Spleen (tissue), 7 donors: ENCODE measurements at regions not wholly inside any gene's neighbourhood (a gene's known extent, or its start where the extent isn't known, plus 50 kb on each side); places are given as distances from the start of the nearest gene placed in this dataset.
"Not testable (repeated sequence)": the region's sequence is repeated elsewhere in the genome, so short reads cannot be mapped to it uniquely, and the experiment has no call there.

Source experiments
- CTCF ChIP-seq, 11 experiments: fragments of 200-600 bp in 7 of 11; fragments of 450-650 bp in 4 of 11; sonication (generic) in 4 of 11; IDR thresholded peaks in 8 of 11; conservative IDR thresholded peaks in 3 of 11; 1 replicate in 7 of 11; 2 replicates in 4 of 11; pipeline versions ENCODE4 v1.4.0 to v1.8.0; 2016 to 2021; ENCODE audit warnings: antibody characterized with exemption in 11 of 11, inconsistent platforms in 4 of 11, mild to moderate bottlenecking in 1 of 11
- POLR2A ChIP-seq, 3 donors: fragments of 450-650 bp; IDR thresholded peaks; one replicate each; pipeline ENCODE4 v1.5.1; 2017; ENCODE audit warnings: antibody characterized with exemption in 3 of 3, mild to moderate bottlenecking in 1 of 3
- POLR2AphosphoS5 ChIP-seq, 3 donors: sonication (generic); formaldehyde crosslinking; IDR thresholded peaks; one replicate each; pipeline ENCODE4 v1.5.1; 2017; ENCODE audit warnings: antibody characterized with exemption in 3 of 3
- donor health status: DM: no; HTN: no; CAD: no; lungs with moderate emphysema.
- donor health status: DM: no; HTN: no; CAD: no.
- donor health status: DM: no; HTN: no; CAD: no.

GRCh38 chrX:71822314-71822713, 59.2 kb downstream of the CXorf49B start:
- not testable (repeated sequence) for TF ChIP-seq CTCF (IDR thresholded peaks at IDR 0.05 in 8 of 11, conservative IDR thresholded peaks at IDR 0.05 in 3 of 11); POLR2A (IDR thresholded peaks at IDR 0.05); POLR2AphosphoS5 (IDR thresholded peaks at IDR 0.05)
